Neural crest cell (in vitro differentiated cells): ENCODE measurements at regions not wholly inside any gene's neighbourhood (a gene's known extent, or its start where the extent isn't known, plus 50 kb on each side); places are given as distances from the start of the nearest gene placed in this dataset.

Experiments
- DNase-seq: peaks from one replicate; pipeline ENCODE4 v3.0.0; 2021; ENCODE audit warnings: low read depth, mixed read lengths, low spot score
- H3K27ac Mint-ChIP-seq: one replicate; pipeline ENCODE4 v1.8.0; 2021; ENCODE audit warnings: mild to moderate bottlenecking, mixed read lengths; ENCODE audit not compliant: unreplicated experiment
- H3K27me3 Mint-ChIP-seq: 2 replicates; pipeline ENCODE4 v1.8.0; 2021; ENCODE audit warnings: low read depth, mild to moderate bottlenecking, mixed read lengths
- H3K36me3 Mint-ChIP-seq: 2 replicates; pipeline ENCODE4 v1.8.0; 2021; ENCODE audit warnings: low read depth, mild to moderate bottlenecking, mixed read lengths
- H3K4me1 Mint-ChIP-seq: 2 replicates; pipeline ENCODE4 v1.8.0; 2021; ENCODE audit warnings: mixed read lengths
- H3K4me3 Mint-ChIP-seq: one replicate; pipeline ENCODE4 v1.8.0; 2021; ENCODE audit warnings: mild to moderate bottlenecking, mixed read lengths
- H3K9me3 Mint-ChIP-seq: 2 replicates; pipeline ENCODE4 v1.8.0; 2021; ENCODE audit warnings: mixed read lengths
- CTCF ChIP-seq: fragments of 200-600 bp; sonication (generic); conservative IDR thresholded peaks from 2 replicates; pipeline ENCODE4 v1.5.0; 2021; ENCODE audit warnings: antibody characterized with exemption, mild to moderate bottlenecking

- Mint-ChIP-seq H3K27me3 (no peaks in the 10 kb centered on the region), H3K36me3 (no peaks in the 10 kb centered on the region), H3K4me1 (peaks cover 8% of the 10 kb centered on the region), H3K9me3 (no peaks in the 10 kb centered on the region), H3K4me3 (no peak overlapping the region), H3K27ac (no peak overlapping the region)
- no peak for TF ChIP-seq CTCF
- DNase-seq = no peak
Observed at GRCh38 chr11:37115963-37116362, 517.9 kb upstream of the RAG2 start.

- DNase-seq = no peak
- Mint-ChIP-seq H3K9me3 (no peaks in the 10 kb centered on the region), H3K27me3 (no peaks in the 10 kb centered on the region), H3K36me3 (no peaks in the 10 kb centered on the region), H3K4me3 (no peak overlapping the region), H3K27ac (no peak overlapping the region), H3K4me1 (no peaks in the 10 kb centered on the region)
- no peak for TF ChIP-seq CTCF
Observed at GRCh38 chr11:37110385-37110784, 512.3 kb upstream of the RAG2 start.

- no peaks in the 10 kb centered on the region for H3K9me3 Mint-ChIP-seq
Observed at GRCh38 chr11:37109286-37109585, 511.2 kb upstream of the RAG2 start.

GRCh38 chr11:37108436-37109285, 510.6 kb upstream of the RAG2 start:
- H3K27ac Mint-ChIP-seq = no peak overlapping the region

More at GRCh38 chr11:37109286-37109585, 511.2 kb upstream of the RAG2 start:
- no peak for TF ChIP-seq CTCF
- H3K36me3 Mint-ChIP-seq = no peaks in the 10 kb centered on the region
- H3K27ac Mint-ChIP-seq = no peak overlapping the region
- no peak for DNase-seq
- no peaks in the 10 kb centered on the region for H3K4me1 Mint-ChIP-seq
- H3K4me3 Mint-ChIP-seq = no peak overlapping the region
- no peaks in the 10 kb centered on the region for H3K27me3 Mint-ChIP-seq

GRCh38 chr11:37107831-37108230, 509.8 kb upstream of the RAG2 start:
- no peak for DNase-seq
- no peaks in the 10 kb centered on the region for H3K36me3 Mint-ChIP-seq
- H3K27ac Mint-ChIP-seq = no peak overlapping the region
- H3K4me3 Mint-ChIP-seq = no peak overlapping the region
- peaks cover 2% of the 10 kb centered on the region for H3K9me3 Mint-ChIP-seq
- no peaks in the 10 kb centered on the region for H3K4me1 Mint-ChIP-seq
- TF ChIP-seq CTCF = no peak
- no peaks in the 10 kb centered on the region for H3K27me3 Mint-ChIP-seq

More at GRCh38 chr11:37108436-37109285, 510.6 kb upstream of the RAG2 start:
- Mint-ChIP-seq H3K27me3 (no peaks in the 10 kb centered on the region), H3K9me3 (no peaks in the 10 kb centered on the region), H3K4me1 (no peaks in the 10 kb centered on the region), H3K4me3 (no peak overlapping the region), H3K36me3 (no peaks in the 10 kb centered on the region)
- TF ChIP-seq CTCF = no peak
- no peak for DNase-seq
